Hepatocyte (in vitro differentiated cells): ENCODE measurements at regions not wholly inside any gene's neighbourhood (a gene's known extent, or its start where the extent isn't known, plus 50 kb on each side); places are given as distances from the start of the nearest gene placed in this dataset.

Source experiments
- DNase-seq: peaks from one replicate; pipeline ENCODE4 v3.0.0-alpha.2; 2016; ENCODE audit warnings: low spot score
- H2AFZ ChIP-seq: fragments of 200-600 bp; sonication (generic); 2 replicates; pipeline ENCODE4 v1.6.0; 2016; ENCODE audit warnings: antibody characterized with exemption, mild to moderate bottlenecking
- H3K27ac ChIP-seq: fragments of 200-600 bp; sonication (generic); 2 replicates; pipeline ENCODE4 v1.5.1; 2016; ENCODE audit warnings: mild to moderate bottlenecking
- H3K27me3 ChIP-seq: fragments of 200-600 bp; sonication (generic); 2 replicates; pipeline ENCODE4 v1.6.1; 2016
- H3K36me3 ChIP-seq: fragments of 200-600 bp; sonication (generic); replicated peaks from 2 replicates; pipeline ENCODE4 v1.5.1; 2016; ENCODE audit warnings: low read depth; ENCODE audit not compliant: insufficient read depth
- H3K4me1 ChIP-seq: fragments of 200-600 bp; sonication (generic); 2 replicates; pipeline ENCODE4 v1.5.1; 2016; ENCODE audit warnings: mild to moderate bottlenecking, moderate library complexity; ENCODE audit not compliant: insufficient read depth
- H3K4me2 ChIP-seq: fragments of 200-600 bp; sonication (generic); 2 replicates; pipeline ENCODE4 v1.6.0; 2016
- H3K4me3 ChIP-seq: fragments of 200-600 bp; sonication (generic); 2 replicates; pipeline ENCODE4 v1.5.1; 2016; ENCODE audit warnings: mild to moderate bottlenecking
- H3K79me2 ChIP-seq: fragments of 200-600 bp; sonication (generic); 2 replicates; pipeline ENCODE4 v1.6.0; 2017; ENCODE audit warnings: mild to moderate bottlenecking
- H3K9me2 ChIP-seq: fragments of 200-600 bp; sonication (generic); replicated peaks from 2 replicates; pipeline ENCODE4 v1.6.0; 2017; ENCODE audit warnings: mild to moderate bottlenecking; ENCODE audit not compliant: insufficient read depth
- H3K9me3 ChIP-seq: fragments of 200-600 bp; sonication (generic); 2 replicates; pipeline ENCODE4 v1.5.1; 2016; ENCODE audit warnings: low read depth, mild to moderate bottlenecking
- H4K20me1 ChIP-seq: fragments of 200-600 bp; sonication (generic); 2 replicates; pipeline ENCODE4 v1.6.0; 2016; ENCODE audit warnings: mild to moderate bottlenecking; ENCODE audit not compliant: insufficient read depth, poor library complexity, severe bottlenecking
- EZH2 ChIP-seq: fragments of 200-600 bp; sonication (generic); IDR thresholded peaks from 2 replicates; pipeline ENCODE4 v1.6.1; 2016; ENCODE audit warnings: antibody characterized with exemption, mild to moderate bottlenecking, borderline replicate concordance
- EZH2phosphoT487 ChIP-seq: fragments of 200-600 bp; sonication (generic); IDR thresholded peaks from one replicate; pipeline ENCODE4 v1.6.1; 2018; ENCODE audit warnings: antibody characterized with exemption, mild to moderate bottlenecking, low read depth, moderate library complexity; ENCODE audit not compliant: unreplicated experiment, severe bottlenecking
- WGBS: methylation state at CpG from one replicate; pipeline ENCODE4 v1.1.6; 2016; ENCODE audit warnings: low lambda C conversion rate; ENCODE audit errors: missing lambda C conversion rate; 5-methylcytosine and 5-hydroxymethylcytosine counted together
- TF ChIP-seq, protein P1 (sequence below): fragments of 200-600 bp; sonication (generic); IDR thresholded peaks from 2 replicates; pipeline ENCODE4 v1.5.1; 2016; ENCODE audit warnings: antibody characterized with exemption, mild to moderate bottlenecking; ENCODE audit not compliant: poor library complexity

GRCh38 chr6:119873107-119873506 lies 523.5 kb upstream of the MAN1A1 start:
- H2AFZ ChIP-seq: no peak overlapping the region
- H3K27ac ChIP-seq: no peak overlapping the region
- DNase-seq: no peak
- no peak overlapping the region for H3K4me2 ChIP-seq
- H3K4me3 ChIP-seq: no peak overlapping the region
- 71% methylated on average over 1 of the region's 1 CpG for WGBS
- H3K4me1 ChIP-seq: no peaks in the 10 kb centered on the region
- no peaks in the 10 kb centered on the region for H3K9me2 ChIP-seq
- H3K9me3 ChIP-seq: no peaks in the 10 kb centered on the region
- no peaks in the 10 kb centered on the region for H4K20me1 ChIP-seq
- no peaks in the 10 kb centered on the region for H3K27me3 ChIP-seq
- TF ChIP-seq EZH2 (no peak), EZH2phosphoT487 (no peak)
- TF ChIP-seq, protein P1, sequence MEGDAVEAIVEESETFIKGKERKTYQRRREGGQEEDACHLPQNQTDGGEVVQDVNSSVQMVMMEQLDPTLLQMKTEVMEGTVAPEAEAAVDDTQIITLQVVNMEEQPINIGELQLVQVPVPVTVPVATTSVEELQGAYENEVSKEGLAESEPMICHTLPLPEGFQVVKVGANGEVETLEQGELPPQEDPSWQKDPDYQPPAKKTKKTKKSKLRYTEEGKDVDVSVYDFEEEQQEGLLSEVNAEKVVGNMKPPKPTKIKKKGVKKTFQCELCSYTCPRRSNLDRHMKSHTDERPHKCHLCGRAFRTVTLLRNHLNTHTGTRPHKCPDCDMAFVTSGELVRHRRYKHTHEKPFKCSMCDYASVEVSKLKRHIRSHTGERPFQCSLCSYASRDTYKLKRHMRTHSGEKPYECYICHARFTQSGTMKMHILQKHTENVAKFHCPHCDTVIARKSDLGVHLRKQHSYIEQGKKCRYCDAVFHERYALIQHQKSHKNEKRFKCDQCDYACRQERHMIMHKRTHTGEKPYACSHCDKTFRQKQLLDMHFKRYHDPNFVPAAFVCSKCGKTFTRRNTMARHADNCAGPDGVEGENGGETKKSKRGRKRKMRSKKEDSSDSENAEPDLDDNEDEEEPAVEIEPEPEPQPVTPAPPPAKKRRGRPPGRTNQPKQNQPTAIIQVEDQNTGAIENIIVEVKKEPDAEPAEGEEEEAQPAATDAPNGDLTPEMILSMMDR: no peak
- H3K79me2 ChIP-seq: no peaks in the 10 kb centered on the region
- no peaks in the 10 kb centered on the region for H3K36me3 ChIP-seq

DNA sequence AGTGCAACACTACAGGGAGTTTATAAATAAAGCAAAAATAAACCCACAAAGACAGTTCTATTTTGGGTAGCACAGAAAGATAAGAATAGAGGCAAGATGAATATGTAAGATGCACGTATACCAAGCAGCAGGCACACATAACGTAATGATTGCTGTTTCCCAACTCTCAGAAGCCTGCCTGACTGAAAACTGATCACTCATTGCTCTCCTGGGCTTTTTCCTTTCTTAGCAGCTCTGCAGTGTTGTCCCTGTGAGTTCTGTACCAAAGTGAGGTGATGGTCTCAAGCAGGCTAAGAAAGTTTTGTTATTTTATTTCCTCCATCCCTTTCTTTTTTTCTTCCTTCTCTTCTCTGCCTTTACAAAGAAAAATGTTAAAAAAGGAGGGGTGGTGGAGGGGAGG lies 522.0 kb upstream of the MAN1A1 start:
- H2AFZ ChIP-seq: no peak overlapping the region

DNA sequence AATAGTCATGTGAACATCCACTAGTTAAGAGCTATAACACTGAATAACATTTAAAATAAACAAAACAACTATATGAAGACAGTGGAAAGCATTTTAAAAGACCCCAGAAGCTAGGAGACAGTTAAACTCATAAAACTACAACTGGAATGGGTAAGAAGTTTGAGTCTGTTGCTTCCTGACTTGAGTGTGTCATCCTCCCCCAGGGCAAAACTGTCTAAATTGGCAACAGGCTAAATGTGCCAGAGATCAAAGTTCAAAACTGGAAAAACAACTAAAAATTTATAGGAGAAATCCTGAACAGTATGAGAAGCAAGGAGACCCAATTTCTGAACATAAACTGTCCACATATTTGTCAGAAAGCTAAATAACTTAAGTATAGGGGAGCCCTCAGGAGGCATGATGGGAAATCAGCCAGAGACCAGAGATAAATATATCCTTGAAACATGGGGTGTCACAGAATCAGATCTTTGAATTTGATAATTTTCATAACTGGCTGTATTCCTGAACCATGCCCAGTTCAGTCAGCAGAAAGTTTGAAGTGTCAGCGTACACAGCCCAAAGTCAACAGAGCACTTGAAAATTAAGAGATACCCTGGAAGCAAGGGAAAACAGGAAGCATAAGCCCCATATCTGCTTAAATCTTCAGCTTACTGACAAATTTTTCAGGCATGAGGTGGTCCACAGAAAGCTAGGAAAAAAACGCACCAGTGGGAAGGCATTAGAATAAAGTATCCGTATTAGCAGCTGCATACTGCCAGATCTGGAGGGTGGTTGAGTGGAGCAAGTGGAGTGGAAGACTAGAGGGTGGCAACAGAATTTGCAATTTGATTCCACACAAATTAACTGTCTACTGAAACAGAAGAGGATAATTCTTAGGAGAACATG lies 516.1 kb upstream of the MAN1A1 start:
- Histone ChIP-seq H3K4me1 (no peaks in the 10 kb centered on the region), H3K4me2 (no peak overlapping the region), H2AFZ (no peak overlapping the region), H3K27ac (no peak overlapping the region), H4K20me1 (no peaks in the 10 kb centered on the region), H3K27me3 (no peaks in the 10 kb centered on the region), H3K9me3 (no peaks in the 10 kb centered on the region), H3K9me2 (no peaks in the 10 kb centered on the region), H3K79me2 (no peaks in the 10 kb centered on the region), H3K36me3 (no peaks in the 10 kb centered on the region), H3K4me3 (no peak overlapping the region)
- 80% methylated on average over 3 of the region's 3 CpGs for WGBS
- TF ChIP-seq EZH2 (no peak), EZH2phosphoT487 (no peak)
- TF ChIP-seq, protein P1: no peak
- DNase-seq: no peak

More for the DNA sequence above, 522.0 kb upstream of the MAN1A1 start:
- no peak overlapping the region for H3K4me2 ChIP-seq
- no peaks in the 10 kb centered on the region for H3K9me2 ChIP-seq
- H3K4me1 ChIP-seq: no peaks in the 10 kb centered on the region
- H3K9me3 ChIP-seq: no peaks in the 10 kb centered on the region
- no peaks in the 10 kb centered on the region for H4K20me1 ChIP-seq
- no peak for TF ChIP-seq EZH2phosphoT487
- TF ChIP-seq EZH2: no peak
- TF ChIP-seq, protein P1: no peak
- no peaks in the 10 kb centered on the region for H3K79me2 ChIP-seq
- no peak overlapping the region for H3K4me3 ChIP-seq
- no peaks in the 10 kb centered on the region for H3K36me3 ChIP-seq
- DNase-seq: no peak
- 70% methylated on average over 2 of the region's 2 CpGs for whole genome bisulfite sequencing
- H3K27me3 ChIP-seq: no peaks in the 10 kb centered on the region
- no peak overlapping the region for H3K27ac ChIP-seq
